ENCODE measurements at regions not wholly inside any gene's neighbourhood (a gene's known extent, or its start where the extent isn't known, plus 50 kb on each side); places are given as distances from the start of the nearest gene placed in this dataset.

DNA sequence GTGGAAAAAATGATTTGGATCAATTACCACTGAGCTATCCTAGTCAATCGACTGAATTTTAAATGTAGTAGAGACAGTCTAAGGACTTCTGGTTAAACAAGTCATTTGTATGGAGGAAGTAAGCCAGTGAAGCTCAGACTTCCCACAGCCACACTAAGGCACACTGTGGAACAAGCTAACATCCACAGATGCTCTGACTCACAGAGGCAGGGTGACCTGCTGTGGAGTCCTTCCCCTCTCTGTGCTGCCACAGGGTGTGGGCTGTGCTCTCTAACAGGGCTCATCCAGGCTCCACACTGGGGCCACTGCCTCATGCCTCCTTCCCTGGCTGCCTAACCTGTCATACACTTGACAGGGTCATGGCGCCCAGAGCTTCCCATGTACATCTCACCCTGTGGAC, 351.0 kb downstream of the GALR1 start:
- no peak overlapping the region for H3K4me3 ChIP-seq (ENCODE audit: low read length)
- TF ChIP-seq, protein P1, sequence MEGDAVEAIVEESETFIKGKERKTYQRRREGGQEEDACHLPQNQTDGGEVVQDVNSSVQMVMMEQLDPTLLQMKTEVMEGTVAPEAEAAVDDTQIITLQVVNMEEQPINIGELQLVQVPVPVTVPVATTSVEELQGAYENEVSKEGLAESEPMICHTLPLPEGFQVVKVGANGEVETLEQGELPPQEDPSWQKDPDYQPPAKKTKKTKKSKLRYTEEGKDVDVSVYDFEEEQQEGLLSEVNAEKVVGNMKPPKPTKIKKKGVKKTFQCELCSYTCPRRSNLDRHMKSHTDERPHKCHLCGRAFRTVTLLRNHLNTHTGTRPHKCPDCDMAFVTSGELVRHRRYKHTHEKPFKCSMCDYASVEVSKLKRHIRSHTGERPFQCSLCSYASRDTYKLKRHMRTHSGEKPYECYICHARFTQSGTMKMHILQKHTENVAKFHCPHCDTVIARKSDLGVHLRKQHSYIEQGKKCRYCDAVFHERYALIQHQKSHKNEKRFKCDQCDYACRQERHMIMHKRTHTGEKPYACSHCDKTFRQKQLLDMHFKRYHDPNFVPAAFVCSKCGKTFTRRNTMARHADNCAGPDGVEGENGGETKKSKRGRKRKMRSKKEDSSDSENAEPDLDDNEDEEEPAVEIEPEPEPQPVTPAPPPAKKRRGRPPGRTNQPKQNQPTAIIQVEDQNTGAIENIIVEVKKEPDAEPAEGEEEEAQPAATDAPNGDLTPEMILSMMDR (conservative IDR thresholded peaks at IDR 0.05; ENCODE audit: low read length) = no peak
- DNase-seq (ENCODE audit: low read depth) = no peak

DNA sequence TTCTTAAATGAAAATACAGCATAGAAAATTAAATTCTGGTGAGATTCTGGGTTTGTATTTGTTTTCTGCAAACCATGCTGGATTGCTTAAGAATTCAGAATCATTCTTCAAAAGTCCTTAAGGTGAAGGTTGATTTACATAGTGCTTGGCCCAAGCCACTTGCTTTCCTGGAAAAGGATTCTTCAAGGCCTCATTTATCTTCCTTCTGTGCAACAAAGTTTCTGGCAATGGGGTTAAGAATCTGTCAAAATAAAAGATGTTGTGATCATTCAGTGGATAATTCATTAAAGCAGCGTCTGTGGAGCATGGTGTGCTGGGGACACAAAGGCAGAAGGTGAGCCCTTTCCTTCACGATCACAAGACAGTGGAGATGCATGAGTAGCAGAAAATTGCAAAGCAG, 351.9 kb downstream of the GALR1 start:
- H3K4me3 ChIP-seq (ENCODE audit: low read length) = no peak overlapping the region
- no peak for DNase-seq (ENCODE audit: low read depth)
- TF ChIP-seq, protein P1 (conservative IDR thresholded peaks at IDR 0.05; ENCODE audit: low read length) = no peak

DNA sequence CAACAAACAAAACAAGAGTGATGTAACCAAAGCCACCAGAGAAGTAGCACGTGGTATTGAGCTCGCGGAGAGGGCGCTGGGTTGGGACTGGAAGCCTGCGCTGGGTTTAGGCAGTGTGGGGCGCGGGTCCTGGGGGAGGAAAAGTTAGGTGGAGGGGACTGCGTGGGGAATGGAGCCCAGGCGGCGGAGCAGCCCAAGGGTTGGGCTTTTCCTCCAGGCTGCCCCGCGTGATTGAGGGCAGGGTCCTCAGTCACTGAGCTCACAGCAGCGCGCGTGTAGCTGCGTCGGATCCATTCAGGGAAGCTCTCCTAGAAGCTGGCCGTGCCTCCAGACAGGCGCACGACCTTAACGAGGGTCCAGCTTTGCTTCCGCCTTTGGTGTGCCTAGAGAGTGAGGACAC, 357.4 kb downstream of the GALR1 start:
- DNase-seq (ENCODE audit: low read depth) = no peak
- H3K4me3 ChIP-seq (ENCODE audit: low read length) = no peak overlapping the region
- TF ChIP-seq, protein P1 (conservative IDR thresholded peaks at IDR 0.05; ENCODE audit: low read length) = no peak

GRCh38 chr18:77608807-77609206, 359.2 kb downstream of the GALR1 start:
- no peak overlapping the region for H3K4me3 ChIP-seq (ENCODE audit: low read length)
- TF ChIP-seq, protein P1 (conservative IDR thresholded peaks at IDR 0.05; ENCODE audit: low read length) = no peak
- DNase-seq (ENCODE audit: low read depth) = no peak

DNA sequence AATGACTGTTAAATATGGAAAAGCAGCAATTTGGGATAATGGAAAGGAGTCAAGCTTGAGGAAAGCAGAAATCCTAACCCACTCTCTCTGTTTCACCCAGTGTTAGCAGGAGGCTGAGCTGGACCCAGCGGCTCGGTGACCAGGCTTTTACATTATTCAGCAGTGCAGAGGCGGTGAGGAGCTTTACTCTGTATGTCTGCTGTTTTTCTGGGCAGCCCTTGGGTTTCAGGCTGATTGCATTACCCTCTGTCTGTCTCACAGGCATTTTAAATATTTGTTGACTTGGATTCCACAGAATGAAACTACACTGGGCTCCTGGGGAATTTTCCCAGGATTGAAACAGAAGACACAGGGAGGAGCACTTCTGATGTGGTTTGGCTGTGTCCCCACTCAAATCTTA, 368.0 kb downstream of the GALR1 start:
- no peak for DNase-seq (ENCODE audit: low read depth)
- TF ChIP-seq, protein P1 (conservative IDR thresholded peaks at IDR 0.05; ENCODE audit: low read length) = no peak
- no peak overlapping the region for H3K4me3 ChIP-seq (ENCODE audit: low read length)

GRCh38 chr18:77619525-77619924, 369.9 kb downstream of the GALR1 start:
- TF ChIP-seq, protein P1 (conservative IDR thresholded peaks at IDR 0.05; ENCODE audit: low read length) = no peak
- H3K4me3 ChIP-seq (ENCODE audit: low read length) = no peak overlapping the region
- no peak for DNase-seq (ENCODE audit: low read depth)

DNA sequence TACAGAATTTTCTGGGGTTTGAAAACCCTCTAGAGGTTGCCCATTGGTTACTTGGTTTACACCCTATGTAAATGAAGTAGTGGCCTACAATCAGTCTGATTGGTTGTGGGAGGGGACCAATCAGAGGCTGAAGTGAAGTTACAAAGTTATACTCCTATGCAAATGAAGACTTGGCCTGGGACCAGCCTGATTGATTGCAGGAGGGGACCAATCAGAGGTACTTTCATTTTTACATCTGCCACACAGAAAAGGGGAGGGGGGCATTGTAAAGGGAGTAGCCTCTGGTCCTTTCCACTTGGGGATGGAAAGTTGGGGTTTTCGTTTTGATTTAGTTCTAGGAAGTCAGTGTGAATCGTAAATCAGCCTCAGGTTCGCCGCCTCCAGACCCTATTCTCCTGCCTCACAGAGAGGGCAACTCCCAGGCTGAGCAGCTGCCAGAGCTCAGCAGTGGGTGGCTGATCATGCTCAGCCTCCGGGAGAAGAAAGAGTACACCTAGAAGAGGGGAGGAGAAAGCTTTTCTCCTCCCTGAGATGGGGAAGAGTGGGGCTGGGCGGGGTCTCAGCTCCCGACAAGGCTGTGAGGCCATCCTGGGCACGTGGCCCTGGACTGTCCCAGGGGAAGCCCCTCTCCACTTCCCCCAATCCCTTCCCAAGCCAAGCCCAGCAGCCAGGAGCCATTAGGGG, 372.5 kb downstream of the GALR1 start:
- H3K4me3 ChIP-seq (ENCODE audit: low read length) = no peak overlapping the region
- TF ChIP-seq, protein P1 (conservative IDR thresholded peaks at IDR 0.05; ENCODE audit: low read length) = no peak
- no peak for DNase-seq (ENCODE audit: low read depth)

All from AG10803 (cell line).